ENCODE measurements at regions not wholly inside any gene's neighbourhood (a gene's known extent, or its start where the extent isn't known, plus 50 kb on each side); places are given as distances from the start of the nearest gene placed in this dataset.

GRCh38 chr14:96617635-96618034 is 115.5 kb downstream of the PAPOLA start:
- TF ChIP-seq CTCF (IDR thresholded peaks at IDR 0.05) = no peak
- no peak for TF ChIP-seq POLR2A (IDR thresholded peaks at IDR 0.05)

Data from adrenal gland (tissue), 5 donors.